ENCODE measurements at regions not wholly inside any gene's neighbourhood (a gene's known extent, or its start where the extent isn't known, plus 50 kb on each side); places are given as distances from the start of the nearest gene placed in this dataset.

- TF ChIP-seq CTCF (conservative IDR thresholded peaks at IDR 0.05; ENCODE audit: low read depth in 2 of 2) (no peak), EZH2phosphoT487 (IDR thresholded peaks at IDR 0.05; ENCODE audit: unreplicated experiment) (no peak), REST (IDR thresholded peaks at IDR 0.05; ENCODE audit: unreplicated experiment) (no peak), POLR2AphosphoS5 (IDR thresholded peaks at IDR 0.05; ENCODE audit: low read depth) (no peak), EZH2 (IDR thresholded peaks at IDR 0.05; ENCODE audit: low read depth, unreplicated experiment) (no peak), ZNF114 (CRISPR knock-in tag; IDR thresholded peaks at IDR 0.05) (no peak), NANOG (IDR thresholded peaks at IDR 0.05; ENCODE audit: borderline replicate concordance) (no peak)
- TF ChIP-seq, protein P1, sequence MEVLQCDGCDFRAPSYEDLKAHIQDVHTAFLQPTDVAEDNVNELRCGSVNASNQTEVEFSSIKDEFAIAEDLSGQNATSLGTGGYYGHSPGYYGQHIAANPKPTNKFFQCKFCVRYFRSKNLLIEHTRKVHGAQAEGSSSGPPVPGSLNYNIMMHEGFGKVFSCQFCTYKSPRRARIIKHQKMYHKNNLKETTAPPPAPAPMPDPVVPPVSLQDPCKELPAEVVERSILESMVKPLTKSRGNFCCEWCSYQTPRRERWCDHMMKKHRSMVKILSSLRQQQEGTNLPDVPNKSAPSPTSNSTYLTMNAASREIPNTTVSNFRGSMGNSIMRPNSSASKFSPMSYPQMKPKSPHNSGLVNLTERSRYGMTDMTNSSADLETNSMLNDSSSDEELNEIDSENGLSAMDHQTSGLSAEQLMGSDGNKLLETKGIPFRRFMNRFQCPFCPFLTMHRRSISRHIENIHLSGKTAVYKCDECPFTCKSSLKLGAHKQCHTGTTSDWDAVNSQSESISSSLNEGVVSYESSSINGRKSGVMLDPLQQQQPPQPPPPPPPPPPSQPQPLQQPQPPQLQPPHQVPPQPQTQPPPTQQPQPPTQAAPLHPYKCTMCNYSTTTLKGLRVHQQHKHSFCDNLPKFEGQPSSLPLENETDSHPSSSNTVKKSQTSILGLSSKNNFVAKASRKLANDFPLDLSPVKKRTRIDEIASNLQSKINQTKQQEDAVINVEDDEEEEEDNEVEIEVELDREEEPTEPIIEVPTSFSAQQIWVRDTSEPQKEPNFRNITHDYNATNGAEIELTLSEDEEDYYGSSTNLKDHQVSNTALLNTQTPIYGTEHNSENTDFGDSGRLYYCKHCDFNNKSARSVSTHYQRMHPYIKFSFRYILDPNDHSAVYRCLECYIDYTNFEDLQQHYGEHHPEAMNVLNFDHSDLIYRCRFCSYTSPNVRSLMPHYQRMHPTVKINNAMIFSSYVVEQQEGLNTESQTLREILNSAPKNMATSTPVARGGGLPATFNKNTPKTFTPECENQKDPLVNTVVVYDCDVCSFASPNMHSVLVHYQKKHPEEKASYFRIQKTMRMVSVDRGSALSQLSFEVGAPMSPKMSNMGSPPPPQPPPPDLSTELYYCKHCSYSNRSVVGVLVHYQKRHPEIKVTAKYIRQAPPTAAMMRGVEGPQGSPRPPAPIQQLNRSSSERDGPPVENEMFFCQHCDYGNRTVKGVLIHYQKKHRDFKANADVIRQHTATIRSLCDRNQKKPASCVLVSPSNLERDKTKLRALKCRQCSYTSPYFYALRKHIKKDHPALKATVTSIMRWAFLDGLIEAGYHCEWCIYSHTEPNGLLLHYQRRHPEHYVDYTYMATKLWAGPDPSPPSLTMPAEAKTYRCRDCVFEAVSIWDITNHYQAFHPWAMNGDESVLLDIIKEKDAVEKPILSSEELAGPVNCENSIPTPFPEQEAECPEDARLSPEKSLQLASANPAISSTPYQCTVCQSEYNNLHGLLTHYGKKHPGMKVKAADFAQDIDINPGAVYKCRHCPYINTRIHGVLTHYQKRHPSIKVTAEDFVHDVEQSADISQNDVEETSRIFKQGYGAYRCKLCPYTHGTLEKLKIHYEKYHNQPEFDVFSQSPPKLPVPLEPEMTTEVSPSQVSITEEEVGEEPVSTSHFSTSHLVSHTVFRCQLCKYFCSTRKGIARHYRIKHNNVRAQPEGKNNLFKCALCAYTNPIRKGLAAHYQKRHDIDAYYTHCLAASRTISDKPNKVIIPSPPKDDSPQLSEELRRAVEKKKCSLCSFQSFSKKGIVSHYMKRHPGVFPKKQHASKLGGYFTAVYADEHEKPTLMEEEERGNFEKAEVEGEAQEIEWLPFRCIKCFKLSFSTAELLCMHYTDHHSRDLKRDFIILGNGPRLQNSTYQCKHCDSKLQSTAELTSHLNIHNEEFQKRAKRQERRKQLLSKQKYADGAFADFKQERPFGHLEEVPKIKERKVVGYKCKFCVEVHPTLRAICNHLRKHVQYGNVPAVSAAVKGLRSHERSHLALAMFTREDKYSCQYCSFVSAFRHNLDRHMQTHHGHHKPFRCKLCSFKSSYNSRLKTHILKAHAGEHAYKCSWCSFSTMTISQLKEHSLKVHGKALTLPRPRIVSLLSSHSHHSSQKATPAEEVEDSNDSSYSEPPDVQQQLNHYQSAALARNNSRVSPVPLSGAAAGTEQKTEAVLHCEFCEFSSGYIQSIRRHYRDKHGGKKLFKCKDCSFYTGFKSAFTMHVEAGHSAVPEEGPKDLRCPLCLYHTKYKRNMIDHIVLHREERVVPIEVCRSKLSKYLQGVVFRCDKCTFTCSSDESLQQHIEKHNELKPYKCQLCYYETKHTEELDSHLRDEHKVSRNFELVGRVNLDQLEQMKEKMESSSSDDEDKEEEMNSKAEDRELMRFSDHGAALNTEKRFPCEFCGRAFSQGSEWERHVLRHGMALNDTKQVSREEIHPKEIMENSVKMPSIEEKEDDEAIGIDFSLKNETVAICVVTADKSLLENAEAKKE (CRISPR knock-in tag; IDR thresholded peaks at IDR 0.05): no peak
These were observed 463.6 kb upstream of the CCDC196 start for GRCh38 chr14:66022526-66022925.
